OCI-LY1 (cell line): ENCODE measurements at regions not wholly inside any gene's neighbourhood (a gene's known extent, or its start where the extent isn't known, plus 50 kb on each side); places are given as distances from the start of the nearest gene placed in this dataset.

Experiments used
- CTCF ChIP-seq: fragments of 200-600 bp; sonication (generic), shearing (Covaris generic); IDR thresholded peaks from 2 replicates; pipeline ENCODE4 v1.5.1; 2017; ENCODE audit warnings: mild to moderate bottlenecking, antibody characterized with exemption, low read length, moderate library complexity, mixed read lengths
- EZH2 ChIP-seq: fragments of 200-600 bp; sonication (generic), shearing (Covaris generic); IDR thresholded peaks from 2 replicates; pipeline ENCODE4 v1.8.0; 2017; ENCODE audit warnings: borderline replicate concordance, mixed run types, mild to moderate bottlenecking, antibody characterized with exemption, low read length, moderate library complexity, mixed read lengths

GRCh38 chr4:27616166-27616565 lies 755.5 kb downstream of the STIM2 start:
- TF ChIP-seq CTCF: no peak
- no peak for TF ChIP-seq EZH2
